Esophagus mucosa (tissue), 1 donor: ENCODE measurements at regions not wholly inside any gene's neighbourhood (a gene's known extent, or its start where the extent isn't known, plus 50 kb on each side); places are given as distances from the start of the nearest gene placed in this dataset.
A peak's percentile ranks its signal among the peaks of the same experiment; 100 is the strongest.
"Not testable (repeated sequence)": the region's sequence is repeated elsewhere in the genome, so short reads cannot be mapped to it uniquely, and the experiment has no call there.

ENCODE experiments used
- ATAC-seq: fragments of 200-7000 bp; cut with Tn5 transposase; one replicate; pipeline ENCODE4 v1.9.1; 2020
- donor health status: DM: yes; HTN: yes; CAD: no.

DNA sequence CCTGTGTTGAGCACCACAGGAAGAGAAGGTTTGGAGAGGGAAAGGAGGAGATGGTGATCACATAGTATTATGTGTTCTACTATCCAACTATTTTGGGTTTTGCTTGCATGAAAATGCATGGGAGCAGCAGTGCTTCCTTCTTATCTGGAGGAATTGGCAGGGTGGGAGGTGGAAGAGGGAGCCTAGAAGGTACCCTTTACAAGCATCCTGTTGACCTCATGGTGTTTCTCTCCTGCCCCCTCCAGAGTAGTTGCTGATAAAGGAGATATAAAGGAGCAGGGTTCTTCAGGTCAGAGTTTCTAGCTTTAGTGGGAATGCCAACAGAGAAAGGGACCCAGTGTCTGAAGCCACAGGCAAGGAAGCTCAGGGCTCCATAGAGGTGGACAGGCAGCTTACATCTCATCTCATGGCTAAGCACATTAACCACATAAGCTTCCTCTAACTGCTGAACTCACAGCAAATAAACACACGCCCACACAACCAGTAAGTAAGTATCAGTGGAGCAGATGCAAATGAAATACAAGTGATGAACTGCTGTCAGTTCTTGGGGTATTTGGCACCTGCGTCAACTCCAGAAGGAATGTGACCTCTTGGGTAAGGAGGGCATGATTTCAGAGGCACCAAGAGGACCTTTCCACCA, 174.2 kb upstream of the SLC38A2 start:
- peak; percentile 38 for ATAC-seq

- ATAC-seq, result not testable (repeated sequence)
Measured at GRCh38 chr12:46543378-46543795, 170.8 kb upstream of the SLC38A2 start.

DNA sequence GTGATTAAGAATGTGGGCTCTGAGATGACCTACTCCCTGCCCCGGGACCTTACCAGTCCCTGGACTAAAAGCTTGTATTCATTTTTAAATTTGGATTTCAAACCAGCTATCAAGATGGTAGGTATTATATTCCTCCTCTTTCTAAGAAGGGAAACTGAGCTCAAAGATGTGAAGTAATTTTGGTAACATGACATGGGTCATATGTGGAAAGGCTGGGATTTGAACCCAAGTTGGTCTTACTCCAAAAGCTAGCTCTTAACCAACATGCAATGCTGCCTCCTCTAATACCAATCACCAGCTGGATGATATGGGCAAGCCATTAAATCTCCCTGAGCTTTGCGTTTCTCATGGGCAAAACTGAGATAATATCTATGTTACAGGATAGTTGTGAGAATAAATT, 166.4 kb upstream of the SLC38A2 start:
- no peak for ATAC-seq

DNA sequence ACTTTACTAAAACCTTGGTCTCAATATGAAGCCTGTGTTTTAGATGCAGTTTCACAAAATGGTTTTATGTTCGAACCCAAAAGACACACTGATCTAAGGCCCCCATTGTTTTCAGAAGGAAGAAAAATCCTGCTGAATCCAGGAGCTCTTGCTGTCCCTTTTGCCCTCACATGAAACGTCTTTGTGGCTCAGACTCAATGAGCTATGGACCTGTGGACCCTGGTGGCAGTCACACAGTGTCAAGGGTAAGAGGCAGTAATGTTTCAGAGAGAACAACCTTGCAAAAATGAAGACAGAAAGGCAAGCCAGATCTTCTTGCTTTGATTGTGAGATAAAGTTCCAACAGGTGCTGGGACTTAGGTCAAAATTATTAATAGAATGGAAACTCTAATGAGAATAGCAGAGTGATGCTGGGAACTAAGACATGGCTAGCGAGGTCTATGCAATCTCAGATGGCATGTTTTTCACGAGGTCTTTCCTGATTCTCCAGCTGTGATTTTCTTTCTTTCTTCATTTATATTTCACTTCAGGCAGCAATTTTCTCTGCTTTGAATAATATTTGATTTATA, 164.9 kb upstream of the SLC38A2 start:
- ATAC-seq, result no peak

GRCh38 chr12:46536316-46536715, 163.7 kb upstream of the SLC38A2 start:
- not testable (repeated sequence) for ATAC-seq

DNA sequence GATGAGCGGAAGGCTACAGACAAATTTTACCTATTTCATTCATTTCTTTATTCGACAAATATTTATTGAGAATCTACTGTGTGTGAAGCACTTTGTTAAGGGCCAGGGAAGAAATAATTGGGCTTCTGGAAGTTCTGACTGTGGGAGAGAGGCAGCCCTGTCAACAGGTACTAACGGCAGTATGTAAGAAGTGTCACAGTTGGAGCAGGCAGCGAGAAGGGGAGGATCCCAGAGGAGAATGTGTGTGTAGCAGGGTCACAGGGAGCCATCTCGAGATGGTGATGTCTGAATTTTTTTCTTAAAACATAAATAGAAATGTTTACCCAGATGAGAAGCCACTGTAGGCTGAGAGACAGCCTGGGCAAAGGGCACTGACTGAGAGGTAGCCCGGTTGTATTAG, 163.3 kb upstream of the SLC38A2 start:
- ATAC-seq, result no peak

DNA sequence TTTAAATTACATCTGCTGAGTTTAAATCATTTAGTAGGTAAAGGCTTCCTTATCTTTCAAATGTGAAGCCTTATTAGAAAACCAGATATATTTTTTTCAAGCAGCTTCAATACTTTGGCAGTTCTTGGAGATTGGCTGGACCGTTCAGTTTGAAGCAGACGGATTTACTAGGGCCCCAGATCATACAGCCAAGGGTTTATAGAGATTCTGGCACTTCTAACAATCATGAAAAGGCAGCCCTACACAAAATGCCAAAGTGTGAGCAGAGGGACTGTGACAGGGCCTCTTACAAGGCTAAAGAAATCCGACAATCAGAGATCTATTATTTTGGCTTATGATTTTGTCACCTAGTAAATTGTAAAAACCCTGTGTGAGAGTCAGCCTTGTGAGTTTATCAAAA, 162.8 kb upstream of the SLC38A2 start:
- ATAC-seq, result no peak

DNA sequence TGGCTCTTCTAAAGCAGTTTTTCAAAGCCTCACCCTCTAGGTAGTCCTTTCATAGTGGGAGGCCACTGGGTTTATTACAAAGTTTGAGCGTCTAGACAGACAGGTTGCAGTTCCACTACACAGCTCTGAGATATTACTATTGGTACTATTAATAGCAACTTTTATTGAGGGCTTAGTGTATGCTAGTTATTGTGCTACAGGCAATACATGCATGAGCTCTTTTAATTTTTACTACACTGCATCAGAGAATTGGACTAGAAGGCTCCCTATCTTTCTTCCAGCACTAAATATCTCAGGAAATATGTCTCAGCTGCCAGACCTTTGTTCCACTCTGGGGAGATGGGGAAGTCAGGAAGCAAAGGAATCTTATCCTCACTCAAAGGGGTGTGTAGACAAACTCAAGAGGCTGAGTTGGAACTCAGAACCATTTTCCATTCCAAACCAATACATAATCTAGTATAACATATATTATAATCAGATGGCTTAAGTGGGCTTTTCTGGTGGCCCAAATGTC, 161.8 kb upstream of the SLC38A2 start:
- ATAC-seq, result no peak

- no peak for ATAC-seq
Measured at GRCh38 chr12:46533723-46534122, 161.2 kb upstream of the SLC38A2 start.

GRCh38 chr12:46531804-46532203, 159.2 kb upstream of the SLC38A2 start:
- no peak for ATAC-seq

GRCh38 chr12:46531059-46531785, 158.6 kb upstream of the SLC38A2 start:
- no peak for ATAC-seq

GRCh38 chr12:46530373-46531056, 157.9 kb upstream of the SLC38A2 start:
- ATAC-seq, result peak; percentile 33

- no peak for ATAC-seq
Measured at GRCh38 chr12:46526233-46526632, 153.7 kb upstream of the SLC38A2 start.

DNA sequence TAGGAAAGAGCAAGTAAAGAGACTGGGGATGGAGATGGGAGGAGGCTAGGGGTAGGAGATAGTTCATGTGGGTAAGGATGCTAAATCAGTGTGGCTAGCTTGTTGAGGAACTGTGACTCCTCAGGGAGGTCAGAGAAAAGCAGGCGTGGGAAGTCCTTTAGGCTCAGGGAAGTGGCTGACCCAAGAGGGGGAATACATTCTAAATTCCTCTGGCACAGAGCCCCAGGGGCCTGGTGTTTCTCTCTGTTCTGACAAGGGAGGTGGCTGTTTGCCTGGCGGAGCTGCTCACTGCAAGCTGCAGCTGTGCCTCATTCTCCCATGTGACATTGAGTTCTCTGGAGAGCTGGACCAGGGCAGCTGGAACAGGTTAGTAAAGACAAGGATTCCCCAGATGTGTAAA, 152.2 kb upstream of the SLC38A2 start:
- ATAC-seq, result no peak

DNA sequence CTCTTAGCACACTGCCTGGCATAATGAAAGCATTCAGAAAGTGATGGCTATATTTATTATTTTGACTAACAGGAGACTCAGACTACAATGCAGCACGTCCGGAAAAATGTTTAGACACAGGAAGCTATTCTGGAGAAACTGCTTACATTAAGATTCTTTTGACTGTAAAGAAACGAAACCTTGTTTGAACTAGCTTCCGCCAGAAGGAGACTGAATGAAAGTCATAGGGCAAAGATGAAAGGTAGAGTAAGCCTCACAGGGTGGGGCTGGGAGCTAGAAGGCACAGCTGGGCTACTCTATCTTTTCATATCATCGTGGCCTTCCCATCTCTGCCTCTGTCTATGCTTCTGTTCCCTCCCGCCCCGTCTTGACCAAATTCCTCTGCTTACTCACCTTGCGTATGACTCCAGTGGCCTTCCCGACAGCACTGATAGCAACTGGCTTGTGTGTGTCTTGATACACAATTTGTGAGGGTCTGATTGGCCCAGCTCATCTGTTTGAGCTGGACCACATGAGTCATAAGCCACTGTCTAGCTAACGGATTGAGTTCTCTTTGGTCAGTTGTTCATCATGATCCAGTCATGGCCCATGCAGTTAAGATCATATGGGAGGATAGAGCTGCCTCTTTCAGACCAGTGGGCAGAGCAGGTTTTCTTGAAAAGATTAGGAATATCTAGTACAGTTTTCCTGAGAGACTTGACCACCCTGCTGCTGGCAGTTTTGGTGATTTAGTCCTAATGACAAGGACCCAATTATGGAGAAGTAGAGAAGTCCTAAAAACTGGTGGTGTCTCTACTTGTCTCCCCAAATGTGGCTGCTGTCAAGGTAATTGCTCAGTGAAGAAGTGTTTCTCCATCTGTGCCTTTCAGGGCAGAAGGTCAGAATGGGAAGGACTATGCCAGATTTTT, 151.5 kb upstream of the SLC38A2 start:
- peak; percentile 52 for ATAC-seq

GRCh38 chr12:46523446-46523845, 150.9 kb upstream of the SLC38A2 start:
- ATAC-seq, result no peak

- no peak for ATAC-seq
Measured at GRCh38 chr12:46522071-46522470, 149.5 kb upstream of the SLC38A2 start.

DNA sequence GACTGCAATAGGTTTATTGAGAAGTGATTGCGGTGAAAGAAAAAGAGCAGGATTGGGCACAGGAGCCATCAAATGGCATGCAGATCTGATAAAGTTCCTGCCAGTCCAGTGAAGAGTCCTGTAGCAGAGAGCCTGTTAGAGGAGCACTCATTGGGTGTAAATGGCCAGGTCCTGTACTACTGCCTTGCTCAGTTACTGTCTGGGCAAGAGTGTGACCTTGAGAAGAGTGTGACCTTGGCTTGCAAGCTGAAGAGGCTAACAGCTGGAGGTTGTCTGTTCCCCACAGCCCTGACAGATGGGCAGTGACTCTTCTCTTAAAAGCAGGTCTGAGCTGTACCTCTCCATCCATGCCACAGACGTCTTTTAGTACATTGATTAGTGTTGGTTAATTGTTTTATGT, 148.6 kb upstream of the SLC38A2 start:
- no peak for ATAC-seq

- ATAC-seq, result no peak
Measured at GRCh38 chr12:46519407-46519806, 146.8 kb upstream of the SLC38A2 start.

GRCh38 chr12:46518729-46519128, 146.2 kb upstream of the SLC38A2 start:
- no peak for ATAC-seq

GRCh38 chr12:46518169-46518568, 145.6 kb upstream of the SLC38A2 start:
- no peak for ATAC-seq

GRCh38 chr12:46517579-46517962, 145.0 kb upstream of the SLC38A2 start:
- no peak for ATAC-seq
